RWPE2 (cell line): ENCODE measurements at regions not wholly inside any gene's neighbourhood (a gene's known extent, or its start where the extent isn't known, plus 50 kb on each side); places are given as distances from the start of the nearest gene placed in this dataset.
A peak's percentile ranks its signal among the peaks of the same experiment; 100 is the strongest.

Source experiments
- ATAC-seq: fragments of 200-7000 bp; cut with Tn5 transposase; 3 replicates; pipeline ENCODE4 v1.9.1; 2021; ENCODE audit warnings: low read depth
- DNase-seq: peaks from one replicate; pipeline ENCODE4 v3.0.0-alpha.2; 2020; ENCODE audit warnings: low spot score
- H3K27ac ChIP-seq: fragments of 450-650 bp; 2 replicates; pipeline ENCODE4 v1.5.1; 2017; ENCODE audit warnings: mild to moderate bottlenecking; ENCODE audit not compliant: poor library complexity, severe bottlenecking
- H3K27me3 ChIP-seq: fragments of 250-450 bp; sonication (Bioruptor Pico); 2 replicates; pipeline ENCODE4 v1.5.1; 2021; ENCODE audit warnings: mild to moderate bottlenecking, moderate library complexity; ENCODE audit not compliant: insufficient read depth, poor library complexity, severe bottlenecking
- H3K36me3 ChIP-seq: fragments of 250-450 bp; sonication (Bioruptor Pico); 2 replicates; pipeline ENCODE4 v1.5.1; 2020; ENCODE audit warnings: low read depth, mild to moderate bottlenecking, moderate library complexity
- H3K4me1 ChIP-seq: fragments of 250-450 bp; sonication (Bioruptor Pico); 2 replicates; pipeline ENCODE4 v1.5.1; 2021; ENCODE audit warnings: mild to moderate bottlenecking, moderate library complexity; ENCODE audit not compliant: insufficient read depth, poor library complexity, severe bottlenecking
- H3K4me3 ChIP-seq: fragments of 250-450 bp; sonication (Bioruptor Pico); 2 replicates; pipeline ENCODE4 v1.5.1; 2021; ENCODE audit warnings: mild to moderate bottlenecking, moderate library complexity; ENCODE audit not compliant: severe bottlenecking
- H3K9me3 ChIP-seq: fragments of 250-450 bp; sonication (Bioruptor Pico); 2 replicates; pipeline ENCODE4 v1.5.1; 2021; ENCODE audit warnings: mild to moderate bottlenecking, moderate library complexity; ENCODE audit not compliant: severe bottlenecking
- TF ChIP-seq, protein P1 (sequence below): fragments of 450-650 bp; IDR thresholded peaks from one replicate; pipeline ENCODE4 v1.5.1; 2017; ENCODE audit warnings: mild to moderate bottlenecking, moderate library complexity; ENCODE audit not compliant: poor library complexity, severe bottlenecking

DNA sequence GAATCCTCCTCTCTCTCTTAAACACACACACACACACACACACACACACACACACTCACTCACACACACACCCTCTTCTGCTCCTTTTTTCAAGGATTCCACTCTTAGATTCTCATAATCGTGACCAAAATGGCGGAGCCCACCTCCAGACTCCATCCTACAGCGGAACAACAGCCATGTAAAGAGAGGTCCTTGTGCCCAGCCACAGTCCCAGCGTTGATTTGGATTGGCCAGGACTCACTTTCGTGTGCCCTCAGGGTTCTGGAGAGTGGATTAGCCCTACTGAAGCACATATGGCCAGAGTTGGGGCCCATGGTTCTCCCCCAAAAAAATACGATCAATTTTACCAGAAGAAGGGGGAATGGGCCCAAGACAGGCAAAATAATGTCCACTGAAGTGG lies 90.2 kb upstream of the SMNDC1 start:
- DNase-seq (no peak), ATAC-seq (no peak)
- peaks cover 36% of the 10 kb centered on the region for H3K4me1 ChIP-seq
- no peaks in the 10 kb centered on the region for H3K36me3 ChIP-seq
- H3K4me3 ChIP-seq = no peak overlapping the region
- H3K9me3 ChIP-seq = no peaks in the 10 kb centered on the region
- H3K27ac ChIP-seq = no peak overlapping the region
- TF ChIP-seq, protein P1, sequence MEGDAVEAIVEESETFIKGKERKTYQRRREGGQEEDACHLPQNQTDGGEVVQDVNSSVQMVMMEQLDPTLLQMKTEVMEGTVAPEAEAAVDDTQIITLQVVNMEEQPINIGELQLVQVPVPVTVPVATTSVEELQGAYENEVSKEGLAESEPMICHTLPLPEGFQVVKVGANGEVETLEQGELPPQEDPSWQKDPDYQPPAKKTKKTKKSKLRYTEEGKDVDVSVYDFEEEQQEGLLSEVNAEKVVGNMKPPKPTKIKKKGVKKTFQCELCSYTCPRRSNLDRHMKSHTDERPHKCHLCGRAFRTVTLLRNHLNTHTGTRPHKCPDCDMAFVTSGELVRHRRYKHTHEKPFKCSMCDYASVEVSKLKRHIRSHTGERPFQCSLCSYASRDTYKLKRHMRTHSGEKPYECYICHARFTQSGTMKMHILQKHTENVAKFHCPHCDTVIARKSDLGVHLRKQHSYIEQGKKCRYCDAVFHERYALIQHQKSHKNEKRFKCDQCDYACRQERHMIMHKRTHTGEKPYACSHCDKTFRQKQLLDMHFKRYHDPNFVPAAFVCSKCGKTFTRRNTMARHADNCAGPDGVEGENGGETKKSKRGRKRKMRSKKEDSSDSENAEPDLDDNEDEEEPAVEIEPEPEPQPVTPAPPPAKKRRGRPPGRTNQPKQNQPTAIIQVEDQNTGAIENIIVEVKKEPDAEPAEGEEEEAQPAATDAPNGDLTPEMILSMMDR = no peak
- H3K27me3 ChIP-seq = no peaks in the 10 kb centered on the region

DNA sequence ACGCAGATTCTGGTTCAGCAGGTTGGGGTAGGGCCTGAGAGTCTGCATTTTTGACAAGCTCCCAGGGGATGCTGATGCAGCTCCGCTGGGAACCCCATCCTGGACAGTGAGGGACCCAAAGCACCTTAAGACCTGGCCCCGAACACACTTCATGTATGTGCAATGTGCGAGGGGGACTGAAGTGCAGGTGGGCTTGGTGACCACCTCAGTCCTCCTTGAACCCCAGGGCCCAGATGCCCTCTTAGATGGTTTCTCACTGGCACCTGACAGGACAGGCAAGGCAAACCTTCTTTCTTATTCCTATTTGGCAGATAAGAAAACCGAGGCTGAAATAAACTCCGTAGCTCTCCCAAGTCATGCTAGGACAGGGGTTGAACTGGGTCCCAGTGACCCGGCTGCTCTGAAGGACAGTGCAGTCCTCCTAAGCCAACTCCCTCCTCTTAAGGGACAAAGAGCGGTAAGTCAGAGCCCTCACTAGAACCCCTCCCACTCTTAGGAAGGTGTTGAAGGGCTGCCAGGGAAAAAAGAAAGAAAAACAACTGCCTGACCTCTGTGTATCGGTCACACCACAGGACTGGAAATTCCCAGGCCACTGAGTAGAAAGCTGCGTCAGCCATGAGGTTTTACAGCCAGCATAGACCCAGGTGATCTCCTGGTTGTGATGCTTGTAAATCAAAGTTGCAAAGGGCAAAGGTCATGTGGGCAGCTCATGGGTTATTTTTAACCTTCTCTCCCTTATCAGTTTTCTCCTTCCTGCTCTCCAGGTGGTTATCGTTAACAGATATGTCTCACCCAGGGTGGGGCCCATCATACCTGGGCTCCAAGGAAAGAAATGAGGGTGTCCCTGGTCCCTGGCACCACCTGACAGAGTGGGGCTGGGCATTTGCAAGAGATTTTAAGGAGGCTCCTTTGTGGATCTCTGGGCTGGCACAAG lies 90.9 kb upstream of the SMNDC1 start:
- Histone ChIP-seq H3K9me3 (no peaks in the 10 kb centered on the region), H3K4me1 (peaks cover 43% of the 10 kb centered on the region), H3K4me3 (no peak overlapping the region), H3K36me3 (no peaks in the 10 kb centered on the region), H3K27ac (peak overlapping the region; percentile 98), H3K27me3 (no peaks in the 10 kb centered on the region)
- TF ChIP-seq, protein P1 = no peak
- ATAC-seq (peak; percentile 17; the same call in 1 of the 3 replicates), DNase-seq (no peak)

DNA sequence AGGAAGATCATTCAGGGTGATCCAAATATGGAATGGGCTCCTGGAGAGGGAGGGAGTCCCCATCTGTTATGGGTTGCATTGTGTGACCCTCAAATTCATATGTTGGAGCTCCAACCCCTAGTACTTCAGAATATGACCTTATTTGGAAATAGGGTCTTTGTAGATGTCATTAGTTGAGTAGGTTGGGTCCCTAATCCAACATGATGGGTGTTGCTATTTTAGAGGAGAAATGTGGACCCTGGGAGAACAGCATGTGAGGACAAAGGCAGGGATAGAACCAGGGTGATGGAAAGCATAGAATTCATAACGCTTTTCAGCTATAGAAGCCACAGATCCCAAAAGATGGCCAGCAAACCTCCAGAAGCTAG lies 91.5 kb upstream of the SMNDC1 start:
- Histone ChIP-seq H3K36me3 (no peaks in the 10 kb centered on the region), H3K27me3 (no peaks in the 10 kb centered on the region), H3K27ac (peak overlapping the region; percentile 98), H3K9me3 (no peaks in the 10 kb centered on the region), H3K4me3 (no peak overlapping the region), H3K4me1 (peaks cover 43% of the 10 kb centered on the region)
- no peak for DNase-seq
- ATAC-seq = no peak
- TF ChIP-seq, protein P1 = no peak

DNA sequence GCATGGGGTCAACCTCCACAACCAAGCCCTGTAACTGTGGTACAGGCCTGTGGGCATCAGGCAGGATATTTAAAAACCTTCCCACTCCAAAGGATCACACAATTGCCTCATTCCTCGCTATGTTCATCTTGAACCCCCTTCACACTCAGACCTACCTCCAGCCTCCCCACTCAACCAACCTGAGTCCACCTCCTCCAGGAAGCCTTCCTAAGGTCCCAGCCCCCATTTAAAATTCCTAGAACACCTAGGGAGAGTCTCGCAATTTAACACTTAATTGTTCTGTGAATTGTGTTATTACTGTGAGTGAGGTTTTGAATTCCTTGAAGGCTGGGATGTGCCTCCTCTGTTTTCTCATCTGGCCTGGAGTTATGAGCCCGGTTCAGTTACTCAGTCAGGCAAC lies 93.1 kb upstream of the SMNDC1 start:
- Histone ChIP-seq H3K27me3 (no peaks in the 10 kb centered on the region), H3K4me3 (no peak overlapping the region), H3K9me3 (no peaks in the 10 kb centered on the region), H3K27ac (peak overlapping the region; percentile 98), H3K36me3 (no peaks in the 10 kb centered on the region), H3K4me1 (peaks cover 39% of the 10 kb centered on the region)
- TF ChIP-seq, protein P1 = no peak
- DNase-seq (no peak), ATAC-seq (no peak)

DNA sequence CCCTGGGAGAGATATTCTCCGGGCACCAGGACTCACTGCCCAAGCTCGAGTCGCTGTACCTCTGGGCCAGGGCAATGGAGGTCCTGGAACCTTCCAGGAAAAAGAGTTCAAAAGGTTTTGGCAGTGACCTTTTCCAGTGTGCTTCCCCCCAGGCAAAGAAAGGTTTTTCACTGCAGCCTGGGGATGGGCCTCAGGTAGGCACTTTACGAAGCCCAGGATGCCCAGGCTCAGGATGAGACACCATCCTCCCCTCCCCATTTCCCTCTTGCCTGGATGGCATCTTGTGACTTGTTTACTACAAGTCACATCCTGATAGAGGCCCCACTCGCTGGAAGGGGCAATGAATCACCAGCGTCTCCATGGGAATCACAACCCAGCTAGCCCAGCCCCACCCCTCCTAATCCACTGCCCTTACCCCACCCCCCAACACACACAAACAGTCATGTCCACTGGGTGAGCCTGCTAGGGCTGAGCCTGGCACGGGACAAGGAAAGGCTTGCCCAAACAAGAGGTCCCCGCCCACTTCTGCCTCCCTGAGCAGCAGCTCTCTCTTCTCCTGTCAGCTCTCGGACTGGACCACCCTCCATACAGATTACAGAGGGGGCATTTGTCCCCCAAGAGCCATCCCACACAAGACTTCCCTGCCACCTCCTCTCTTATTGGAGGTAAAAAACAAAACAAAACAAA lies 93.8 kb upstream of the SMNDC1 start:
- ATAC-seq (peak; percentile 86), DNase-seq (peak; percentile 99)
- Histone ChIP-seq H3K4me1 (peaks cover 36% of the 10 kb centered on the region), H3K4me3 (no peak overlapping the region), H3K27ac (peak overlapping the region; percentile 98), H3K36me3 (no peaks in the 10 kb centered on the region), H3K9me3 (no peaks in the 10 kb centered on the region), H3K27me3 (no peaks in the 10 kb centered on the region)
- TF ChIP-seq, protein P1 = no peak
